Transverse colon (tissue), 4 donors: ENCODE measurements at regions not wholly inside any gene's neighbourhood (a gene's known extent, or its start where the extent isn't known, plus 50 kb on each side); places are given as distances from the start of the nearest gene placed in this dataset.

Source experiments
- CTCF ChIP-seq, 5 experiments: fragments of 200-600 bp in 3 of 5; fragments of 450-650 bp in 2 of 5; sonication (generic) in 3 of 5; IDR thresholded peaks; 1 replicate in 2 of 5; 2 replicates in 3 of 5; pipeline ENCODE4 v1.5.1; 2016 to 2017; ENCODE audit warnings: antibody characterized with exemption in 5 of 5, inconsistent platforms in 3 of 5, mild to moderate bottlenecking in 2 of 5, moderate library complexity in 1 of 5
- POLR2AphosphoS5 ChIP-seq, 3 donors: sonication (generic); formaldehyde crosslinking; IDR thresholded peaks; one replicate each; pipeline ENCODE4 v1.6.1; 2016; ENCODE audit warnings: antibody characterized with exemption in 3 of 3

DNA sequence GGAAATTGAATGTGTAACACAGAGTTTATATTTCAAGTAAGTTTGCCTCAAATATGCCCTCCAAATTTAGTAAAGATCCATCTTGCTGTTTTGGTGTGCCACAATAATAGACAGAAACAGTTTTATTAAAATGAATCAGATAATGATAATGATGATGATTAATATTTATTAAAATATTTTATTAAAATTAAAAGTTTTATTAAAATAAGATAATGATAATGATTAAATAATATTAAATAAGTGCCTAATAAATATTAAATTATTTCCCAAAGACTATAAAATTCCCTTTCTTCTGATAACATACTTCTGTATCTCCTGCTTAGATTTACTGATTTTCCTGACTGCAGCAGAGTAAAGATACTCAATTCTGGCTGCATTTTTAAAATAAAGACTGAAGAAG is 134.5 kb downstream of the PRDM13 start:
- TF ChIP-seq CTCF (IDR thresholded peaks at IDR 0.05) (no peak), POLR2AphosphoS5 (IDR thresholded peaks at IDR 0.05) (no peak)
